A673 (cell line): ENCODE measurements at regions not wholly inside any gene's neighbourhood (a gene's known extent, or its start where the extent isn't known, plus 50 kb on each side); places are given as distances from the start of the nearest gene placed in this dataset.

Source experiments
- EZH2 ChIP-seq: fragments of 200-600 bp; sonication (generic); IDR thresholded peaks from 2 replicates; pipeline ENCODE4 v1.6.1; 2017; ENCODE audit warnings: borderline replicate concordance, low read depth, mild to moderate bottlenecking, mixed read lengths, antibody characterized with exemption, low read length; ENCODE audit not compliant: poor library complexity, severe bottlenecking
- TF ChIP-seq, protein P1 (sequence below): fragments of 300-800, 200-600 bp; sonication (generic); conservative IDR thresholded peaks from 2 replicates; pipeline ENCODE4 v1.5.1; 2017; ENCODE audit warnings: low read depth, mild to moderate bottlenecking, antibody characterized with exemption, low read length, moderate library complexity, mixed read lengths

DNA sequence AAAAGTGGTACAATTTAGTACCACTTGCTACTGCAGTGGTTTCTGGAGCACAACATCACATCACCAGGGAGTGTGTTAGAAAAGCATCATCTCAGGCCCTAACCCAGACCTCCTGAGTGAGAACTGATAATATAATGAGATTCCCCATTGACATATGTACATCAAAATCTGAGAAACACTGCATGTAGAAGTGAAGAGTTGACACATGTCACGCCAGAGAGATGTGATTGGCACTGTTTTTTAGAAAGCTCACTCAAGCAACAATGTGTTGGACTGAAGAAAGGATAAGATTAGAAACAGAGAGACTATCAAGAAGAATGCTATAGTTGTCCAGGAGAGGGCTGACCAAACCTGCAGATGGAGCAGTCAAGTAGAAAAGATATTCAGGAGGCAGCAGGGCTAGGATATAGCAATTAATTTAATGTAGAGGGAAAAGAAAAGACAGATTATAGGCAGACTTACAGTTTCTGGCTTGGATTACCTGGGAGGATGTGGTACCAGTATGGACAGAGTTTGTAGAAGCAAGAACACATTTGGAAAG is 324.4 kb upstream of the ADAMTSL1 start:
- TF ChIP-seq, protein P1, sequence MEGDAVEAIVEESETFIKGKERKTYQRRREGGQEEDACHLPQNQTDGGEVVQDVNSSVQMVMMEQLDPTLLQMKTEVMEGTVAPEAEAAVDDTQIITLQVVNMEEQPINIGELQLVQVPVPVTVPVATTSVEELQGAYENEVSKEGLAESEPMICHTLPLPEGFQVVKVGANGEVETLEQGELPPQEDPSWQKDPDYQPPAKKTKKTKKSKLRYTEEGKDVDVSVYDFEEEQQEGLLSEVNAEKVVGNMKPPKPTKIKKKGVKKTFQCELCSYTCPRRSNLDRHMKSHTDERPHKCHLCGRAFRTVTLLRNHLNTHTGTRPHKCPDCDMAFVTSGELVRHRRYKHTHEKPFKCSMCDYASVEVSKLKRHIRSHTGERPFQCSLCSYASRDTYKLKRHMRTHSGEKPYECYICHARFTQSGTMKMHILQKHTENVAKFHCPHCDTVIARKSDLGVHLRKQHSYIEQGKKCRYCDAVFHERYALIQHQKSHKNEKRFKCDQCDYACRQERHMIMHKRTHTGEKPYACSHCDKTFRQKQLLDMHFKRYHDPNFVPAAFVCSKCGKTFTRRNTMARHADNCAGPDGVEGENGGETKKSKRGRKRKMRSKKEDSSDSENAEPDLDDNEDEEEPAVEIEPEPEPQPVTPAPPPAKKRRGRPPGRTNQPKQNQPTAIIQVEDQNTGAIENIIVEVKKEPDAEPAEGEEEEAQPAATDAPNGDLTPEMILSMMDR: no peak
- no peak for TF ChIP-seq EZH2
